Dermis microvascular lymphatic vessel endothelial cell (primary cell): ENCODE measurements at regions not wholly inside any gene's neighbourhood (a gene's known extent, or its start where the extent isn't known, plus 50 kb on each side); places are given as distances from the start of the nearest gene placed in this dataset.
A peak's percentile ranks its signal among the peaks of the same experiment; 100 is the strongest.
"Not testable (repeated sequence)": the region's sequence is repeated elsewhere in the genome, so short reads cannot be mapped to it uniquely, and the experiment has no call there.

Experiments used
- DNase-seq, 2 donors: peaks; one replicate each; pipeline versions ENCODE4 v3.0.0 to v3.0.0-alpha.2; 2010; ENCODE audit warnings: low read depth in 2 of 2

DNA sequence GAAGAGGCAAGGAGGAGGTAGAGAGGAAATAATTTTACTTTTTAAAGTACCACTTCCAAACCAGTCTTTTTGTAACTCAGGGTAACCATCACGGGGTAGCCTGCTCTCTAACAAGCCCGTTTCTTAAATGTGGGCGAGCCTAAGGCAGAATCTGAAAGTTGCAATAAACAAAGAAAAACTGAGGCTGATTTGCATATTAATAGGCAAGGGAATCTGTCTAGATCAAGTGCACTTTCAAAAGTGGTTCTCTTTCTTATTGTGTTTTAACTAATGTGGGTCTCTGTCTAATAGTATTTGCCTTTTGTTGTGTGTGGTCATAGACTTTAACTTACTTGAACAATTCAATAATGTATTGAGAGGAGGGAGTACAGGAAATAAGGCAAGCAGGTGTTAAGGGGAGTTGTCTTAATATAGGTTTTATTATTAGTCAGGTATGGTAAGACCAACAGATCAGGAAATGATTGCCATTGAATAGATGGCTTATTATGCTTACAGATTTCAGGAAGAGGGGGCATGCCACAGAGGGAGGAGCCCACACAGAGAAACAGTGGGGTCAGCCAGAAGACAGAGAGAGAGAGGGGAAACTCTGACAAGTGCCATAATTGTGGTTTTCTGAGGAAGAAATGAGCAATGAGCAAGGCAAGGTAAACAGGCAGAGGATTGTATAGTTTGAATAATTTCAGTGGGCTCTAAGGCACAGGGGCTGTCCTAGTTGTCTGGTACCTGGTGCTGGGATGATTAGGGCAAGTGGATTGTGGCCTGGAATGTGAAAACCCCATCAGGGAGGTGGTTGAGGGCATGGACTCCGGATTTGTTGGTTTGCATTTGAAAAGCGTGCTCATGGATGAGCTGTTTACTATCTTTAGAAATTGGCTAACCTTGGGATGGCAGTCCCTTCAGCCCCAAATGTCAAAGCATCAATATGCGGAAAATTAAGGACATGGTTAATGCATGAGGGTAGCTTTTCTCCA, 237.2 kb downstream of the TOX3 start:
- DNase-seq = no peak

DNA sequence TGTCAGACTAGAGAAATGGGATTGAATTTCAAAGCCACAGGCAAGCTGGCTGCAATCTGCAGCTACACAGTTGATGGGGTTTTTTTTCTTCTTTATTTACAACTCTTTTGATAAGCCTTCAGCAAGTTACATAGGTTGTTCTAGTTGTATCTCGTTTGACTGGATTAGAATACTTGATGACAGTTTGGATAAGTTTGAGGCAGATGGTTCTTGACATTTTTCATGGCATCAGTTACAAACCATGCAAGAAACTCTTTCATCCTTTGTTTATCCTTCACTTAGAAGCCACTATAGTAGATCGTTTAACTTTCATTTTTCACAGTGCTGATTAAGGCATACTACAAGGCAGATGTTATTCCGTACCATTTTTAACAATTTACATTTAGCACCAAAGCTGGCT, 238.9 kb downstream of the TOX3 start:
- no peak for DNase-seq

DNA sequence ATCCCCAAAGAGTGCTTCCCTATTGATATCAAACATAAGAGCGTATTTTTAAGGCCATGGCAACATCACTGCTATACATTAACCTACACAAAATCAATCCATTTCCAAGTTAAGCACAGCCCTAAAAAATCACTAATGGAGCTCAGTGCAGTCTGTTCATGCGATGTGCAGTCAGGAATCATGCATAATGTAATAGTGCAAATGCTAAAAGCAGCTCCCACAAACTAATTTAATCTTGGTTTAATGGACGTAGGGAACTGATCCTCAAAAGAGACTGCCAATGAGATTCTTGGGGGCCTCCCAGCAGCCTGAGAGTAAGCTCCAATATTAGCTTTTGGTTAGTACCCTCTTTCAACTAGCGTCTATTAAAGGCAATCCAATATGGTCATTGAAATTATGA, 245.9 kb downstream of the TOX3 start:
- DNase-seq = no peak

GRCh38 chr16:52298769-52299168, 248.2 kb downstream of the TOX3 start:
- no peak for DNase-seq

DNA sequence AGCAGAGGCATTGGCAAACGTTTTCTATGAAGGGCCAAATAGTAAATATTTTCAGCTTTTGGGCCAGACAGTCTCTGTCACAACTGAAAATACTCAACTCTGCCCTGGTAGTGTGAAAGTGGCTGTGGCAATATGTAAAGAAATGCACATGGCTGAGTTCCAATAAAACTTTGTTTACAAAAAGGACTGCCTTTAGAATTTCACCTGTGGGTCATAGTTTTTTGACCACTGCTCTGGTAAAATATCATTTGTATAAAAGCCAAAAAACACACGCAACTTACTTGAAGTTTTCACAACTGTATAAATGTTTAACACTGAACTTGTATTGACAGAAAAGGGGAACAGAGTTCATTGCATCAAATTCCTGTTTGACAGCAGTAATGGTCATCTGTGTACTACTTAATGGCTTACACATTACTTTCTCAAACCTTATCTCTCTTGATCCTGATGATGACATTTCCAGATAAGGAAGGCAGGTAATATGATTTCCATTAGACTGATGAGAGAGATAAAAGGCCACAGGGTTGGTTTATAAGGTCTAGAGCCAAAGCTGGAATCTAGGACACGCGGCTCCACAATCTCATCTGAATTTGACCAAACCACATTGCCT, 250.1 kb downstream of the TOX3 start:
- not testable (repeated sequence) for DNase-seq

DNA sequence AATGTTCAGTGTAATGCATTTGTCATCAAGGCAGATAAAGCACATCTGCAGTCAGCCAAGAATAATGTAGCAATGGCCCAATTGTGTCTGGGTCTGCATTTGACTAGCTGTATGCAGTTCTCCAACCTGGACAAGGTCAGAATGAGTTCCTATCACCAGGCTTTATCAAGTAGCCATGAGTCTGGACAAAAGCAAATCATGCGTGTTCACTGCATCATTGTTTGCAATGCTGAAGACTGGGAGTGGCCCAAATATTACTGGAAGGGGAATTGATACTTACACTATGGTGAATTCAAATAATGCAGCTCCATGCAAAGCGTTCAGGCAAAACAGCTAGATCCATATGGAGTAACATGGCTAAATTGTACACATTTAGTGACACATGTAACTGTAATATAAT, 250.9 kb downstream of the TOX3 start:
- DNase-seq = no peak

- no peak for DNase-seq
Measured at GRCh38 chr16:52294660-52295059, 252.3 kb downstream of the TOX3 start.

GRCh38 chr16:52293204-52293603, 253.7 kb downstream of the TOX3 start:
- DNase-seq = no peak

DNA sequence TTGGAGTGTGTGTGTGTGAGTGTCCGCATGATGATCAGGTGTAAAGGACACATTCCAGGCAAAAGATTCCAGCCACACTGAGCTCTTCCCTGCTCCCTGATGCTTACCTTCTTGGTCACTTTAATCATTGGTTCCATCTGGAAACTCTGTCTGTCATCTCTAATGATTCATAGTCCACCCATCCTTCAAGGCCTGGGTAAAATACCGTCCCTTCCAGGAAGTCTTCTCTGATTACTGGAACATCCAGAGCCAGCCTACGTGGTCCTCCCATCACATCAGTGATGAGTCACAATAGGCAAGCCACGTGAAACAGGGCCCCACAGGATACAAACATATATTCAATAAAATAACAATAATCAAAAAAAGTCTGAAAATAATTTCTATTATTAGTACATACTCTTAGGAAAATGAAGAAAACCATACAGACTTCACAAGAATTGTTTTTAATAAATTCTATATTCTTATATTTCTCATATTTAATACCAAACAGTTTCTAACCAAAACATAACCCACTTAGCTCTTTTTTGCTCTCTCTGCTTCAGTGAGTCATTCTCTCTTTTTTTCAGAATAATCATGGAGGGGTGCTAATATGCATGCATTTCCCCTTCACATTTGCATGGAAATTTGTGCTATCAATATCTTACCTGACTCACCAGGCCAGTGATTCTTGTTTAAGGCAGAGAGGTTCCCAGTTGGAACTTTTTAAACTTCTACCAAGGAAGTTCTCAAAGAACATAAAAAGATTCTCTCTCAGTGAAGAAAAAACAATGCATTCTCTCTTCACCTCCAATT, 263.2 kb downstream of the TOX3 start:
- no peak for DNase-seq

- DNase-seq = no peak
Measured at GRCh38 chr16:52283018-52283417, 263.9 kb downstream of the TOX3 start.

DNA sequence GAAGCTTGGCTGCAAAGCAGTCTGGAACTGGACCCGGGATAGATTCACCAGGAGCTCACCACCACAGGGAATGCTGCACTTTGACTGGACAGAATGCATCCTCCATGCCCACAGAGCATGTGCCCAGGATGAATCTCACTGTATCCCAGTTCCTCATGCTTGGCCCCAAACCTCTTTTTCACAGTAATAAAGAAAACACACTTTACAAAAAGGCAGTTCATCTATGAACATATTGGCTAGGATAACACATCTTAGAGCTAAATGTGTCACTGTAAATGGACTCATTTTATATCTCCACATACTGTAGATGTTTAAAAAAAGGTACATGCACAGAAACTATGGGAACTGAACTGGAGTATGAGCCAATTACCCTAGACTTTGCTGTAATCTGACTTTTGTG, 266.9 kb downstream of the TOX3 start:
- DNase-seq = no peak

- DNase-seq = no peak
Measured at GRCh38 chr16:52271088-52271750, 275.7 kb downstream of the TOX3 start.

DNA sequence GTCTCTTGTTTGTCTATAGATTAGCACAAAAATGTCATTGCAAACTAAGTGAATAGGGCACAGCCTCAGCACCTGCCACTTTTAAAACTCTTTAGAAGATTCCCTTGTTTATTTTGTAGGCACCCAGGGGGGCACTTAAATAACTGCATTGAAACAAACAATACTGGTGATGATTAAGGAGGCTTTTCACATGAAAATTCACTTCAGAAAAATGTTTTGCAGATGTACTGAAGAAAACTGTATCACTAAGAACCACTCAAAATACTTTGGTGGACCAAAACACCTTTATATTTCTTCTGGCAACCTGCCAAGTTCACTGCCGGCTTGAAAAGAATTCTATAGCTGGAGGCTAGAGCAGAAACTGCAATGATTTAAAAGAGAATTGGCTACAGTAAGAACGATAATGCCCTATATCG, 281.5 kb downstream of the TOX3 start:
- no peak for DNase-seq

DNA sequence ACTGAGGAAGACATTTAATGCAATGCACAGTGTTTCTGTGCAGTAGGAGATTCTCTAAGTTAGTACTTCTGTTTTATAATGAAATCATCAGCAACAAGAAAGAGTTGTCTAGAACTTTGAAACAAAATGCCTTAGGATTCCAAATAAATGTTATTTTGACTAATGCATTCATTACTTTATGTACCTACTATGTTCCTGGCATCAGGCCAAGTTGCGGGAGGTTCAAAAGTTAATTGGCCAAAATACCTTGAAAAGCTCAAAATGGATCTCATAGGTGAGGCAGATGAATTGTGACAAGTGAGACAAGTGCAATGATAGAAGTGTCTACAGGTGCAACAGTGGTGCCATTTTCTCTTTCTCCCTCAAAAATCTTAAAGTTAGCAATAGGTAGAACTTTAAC, 289.4 kb downstream of the TOX3 start:
- DNase-seq = no peak

DNA sequence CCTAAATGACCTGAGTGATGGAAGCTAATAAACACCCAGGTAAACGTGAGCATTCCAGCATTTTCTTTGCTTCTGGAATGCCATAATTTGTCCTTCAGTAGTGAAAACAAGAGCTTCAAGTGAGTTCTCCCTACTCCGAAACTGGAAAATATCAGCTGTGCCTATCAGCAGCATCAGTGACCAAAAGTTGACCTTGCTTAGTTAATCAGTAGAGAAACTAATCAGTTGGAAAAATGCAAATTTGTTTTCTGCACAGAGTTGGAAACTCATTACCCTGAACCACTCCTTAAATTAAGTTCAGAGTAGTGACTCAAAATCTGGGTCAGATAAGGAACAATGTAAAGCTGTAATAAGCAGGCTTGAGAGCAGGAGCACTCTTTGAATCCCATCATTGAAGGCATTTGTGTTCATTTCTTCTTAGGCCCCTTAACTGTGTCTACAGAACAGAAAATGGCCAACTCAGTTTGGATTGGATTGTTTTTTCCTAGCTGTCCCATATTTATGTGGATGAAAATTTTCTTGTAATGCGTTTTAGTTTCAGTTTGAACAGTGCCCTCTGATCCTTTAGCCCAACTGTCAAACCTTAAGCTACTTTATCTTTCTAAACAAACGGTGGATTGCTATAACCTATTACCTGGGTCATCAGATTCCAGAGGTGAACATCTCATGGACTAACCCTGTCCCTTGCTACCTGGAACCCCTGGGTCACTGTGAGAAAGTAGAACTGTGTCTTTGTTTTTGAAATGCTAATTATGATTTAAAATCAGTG, 290.4 kb downstream of the TOX3 start:
- no peak for DNase-seq

GRCh38 chr16:52254746-52255145, 292.2 kb downstream of the TOX3 start:
- DNase-seq = peak in 1 of 2 donors; percentile 40

- no peak for DNase-seq
Measured at GRCh38 chr16:52252680-52253079, 294.3 kb downstream of the TOX3 start.

DNA sequence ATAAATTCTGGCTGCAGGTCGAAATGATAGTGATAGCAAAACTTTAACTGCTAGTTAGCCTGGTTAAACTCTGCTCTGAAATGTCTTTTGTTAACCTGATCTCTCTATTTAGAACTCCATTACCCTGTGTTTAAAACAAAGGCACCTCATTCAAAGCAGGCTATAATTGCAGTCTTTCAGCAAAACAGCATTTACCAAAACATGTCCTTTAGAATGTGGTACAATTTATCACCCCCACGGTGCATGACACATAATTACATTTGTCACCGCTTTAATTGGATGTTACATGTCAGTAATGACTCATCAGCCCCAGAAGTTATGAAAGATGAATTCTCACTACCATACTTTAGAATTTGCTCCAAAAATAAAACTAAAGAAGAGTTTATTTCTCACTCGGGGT, 295.4 kb downstream of the TOX3 start:
- DNase-seq = peak in 1 of 2 donors; percentile 5

DNA sequence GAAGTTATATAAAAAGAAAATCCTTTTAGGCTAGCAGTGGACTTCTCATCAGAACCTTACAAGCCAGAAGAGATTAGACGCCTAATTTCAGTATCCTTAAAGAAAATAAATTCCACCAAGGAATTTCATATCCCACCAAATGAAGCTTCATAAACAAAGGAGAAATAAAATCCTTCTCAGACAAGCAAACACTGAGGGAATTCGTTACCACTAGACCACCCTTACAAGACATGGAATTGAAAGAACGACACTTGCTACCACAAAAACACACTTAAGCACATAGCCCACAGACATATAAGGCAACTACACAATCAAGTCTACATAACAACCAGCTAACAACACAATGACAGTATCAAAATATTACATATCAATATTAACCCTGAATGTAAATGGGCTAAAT, 299.2 kb downstream of the TOX3 start:
- DNase-seq = no peak

- DNase-seq = no peak
Measured at GRCh38 chr16:52238710-52239109, 308.2 kb downstream of the TOX3 start.

GRCh38 chr16:52237823-52238222, 309.1 kb downstream of the TOX3 start:
- DNase-seq = no peak
